Testis (tissue), 2 donors: ENCODE measurements at regions not wholly inside any gene's neighbourhood (a gene's known extent, or its start where the extent isn't known, plus 50 kb on each side); places are given as distances from the start of the nearest gene placed in this dataset.

Source experiments
- DNase-seq: peaks from one replicate; pipeline ENCODE4 v3.0.0-alpha.2; 2019
- H3K27ac ChIP-seq, 2 donors: fragments of 200-600 bp; sonication (generic); one replicate each; pipeline ENCODE4 v1.5.1; 2019
- H3K27me3 ChIP-seq: fragments of 200-600 bp; sonication (generic); one replicate; pipeline ENCODE4 v1.5.1; 2019
- H3K36me3 ChIP-seq: fragments of 200-600 bp; sonication (generic); one replicate; pipeline ENCODE4 v1.5.1; 2017; ENCODE audit warnings: low read depth; ENCODE audit errors: missing control alignments
- H3K4me1 ChIP-seq: fragments of 200-600 bp; sonication (generic); one replicate; pipeline ENCODE4 v1.5.1; 2019
- H3K4me3 ChIP-seq, 2 donors: fragments of 200-600 bp; sonication (generic); one replicate each; pipeline ENCODE4 v1.5.1; 2017 to 2019
- H3K9me3 ChIP-seq: fragments of 200-600 bp; sonication (generic); one replicate; pipeline ENCODE4 v1.5.1; 2017
- CTCF ChIP-seq, 3 experiments: fragments of 450-650 bp in 2 of 3; fragments of 200-600 bp in 1 of 3; sonication (generic) in 1 of 3; IDR thresholded peaks; one replicate each; pipeline ENCODE4 v1.5.1; 2016 to 2019; ENCODE audit warnings: antibody characterized with exemption in 3 of 3, mild to moderate bottlenecking in 2 of 3, moderate library complexity in 1 of 3
- POLR2A ChIP-seq: fragments of 450-650 bp; IDR thresholded peaks from one replicate; pipeline ENCODE4 v1.6.1; 2017; ENCODE audit warnings: antibody characterized with exemption, mild to moderate bottlenecking, moderate library complexity
- WGBS, 2 donors: methylation state at CpG; one replicate each; pipeline ENCODE4 v1.1.5; 2018; 5-methylcytosine and 5-hydroxymethylcytosine counted together
- intact Hi-C: fragments of 100-400 bp; cut with DNase I; formaldehyde crosslinking; loops from one replicate; pipeline ENCODE4 v1.15.1; 2023; ENCODE audit warnings: low total_unique reads

GRCh38 chr1:209483691-209484090 is 99.8 kb upstream of the CAMK1G start:
- 55 to 87% methylated on average over 4 of the region's 4 CpGs for WGBS, 2 donors

GRCh38 chr1:209484429-209484828 is 99.1 kb upstream of the CAMK1G start:
- no peak overlapping the region for H3K27ac ChIP-seq
- H3K27me3 ChIP-seq = no peaks in the 10 kb centered on the region
- DNase-seq = no peak
- no peaks in the 10 kb centered on the region for H3K36me3 ChIP-seq
- intact Hi-C loops = no loop called here
- TF ChIP-seq CTCF (IDR thresholded peaks at IDR 0.05) = no peak
- H3K9me3 ChIP-seq = no peaks in the 10 kb centered on the region
- H3K4me1 ChIP-seq = no peaks in the 10 kb centered on the region
- no peak overlapping the region for H3K4me3 ChIP-seq

More at GRCh38 chr1:209483691-209484090, 99.8 kb upstream of the CAMK1G start:
- H3K4me1 ChIP-seq = no peaks in the 10 kb centered on the region
- H3K9me3 ChIP-seq = no peaks in the 10 kb centered on the region
- TF ChIP-seq POLR2A (no peak), CTCF (IDR thresholded peaks at IDR 0.05) (no peak)
- intact Hi-C loops = no loop called here
- no peaks in the 10 kb centered on the region for H3K36me3 ChIP-seq
- no peak overlapping the region for H3K4me3 ChIP-seq
- H3K27me3 ChIP-seq = no peaks in the 10 kb centered on the region
- DNase-seq = no peak
- no peak overlapping the region for H3K27ac ChIP-seq

GRCh38 chr1:209485167-209485566 is 98.3 kb upstream of the CAMK1G start:
- intact Hi-C loops = no loop called here
- no peaks in the 10 kb centered on the region for H3K9me3 ChIP-seq
- no peaks in the 10 kb centered on the region for H3K4me1 ChIP-seq
- no peak overlapping the region for H3K27ac ChIP-seq
- no peak overlapping the region for H3K4me3 ChIP-seq
- no peaks in the 10 kb centered on the region for H3K27me3 ChIP-seq
- no peaks in the 10 kb centered on the region for H3K36me3 ChIP-seq
- WGBS, 2 donors = 77% methylated on average over 2 of the region's 2 CpGs
- TF ChIP-seq POLR2A (no peak), CTCF (IDR thresholded peaks at IDR 0.05) (no peak)
- peak; percentile 25 for DNase-seq

GRCh38 chr1:209485751-209486150 is 97.8 kb upstream of the CAMK1G start:
- H3K4me1 ChIP-seq = no peaks in the 10 kb centered on the region
- H3K9me3 ChIP-seq = no peaks in the 10 kb centered on the region
- H3K27me3 ChIP-seq = no peaks in the 10 kb centered on the region
- intact Hi-C loops = no loop called here
- H3K27ac ChIP-seq = no peak overlapping the region
- TF ChIP-seq POLR2A (no peak), CTCF (IDR thresholded peaks at IDR 0.05) (no peak)
- no peak for DNase-seq
- no peak overlapping the region for H3K4me3 ChIP-seq
- H3K36me3 ChIP-seq = no peaks in the 10 kb centered on the region
- 52 to 53% methylated on average over 3 of the region's 3 CpGs for WGBS, 2 donors

GRCh38 chr1:209486861-209487593 is 96.5 kb upstream of the CAMK1G start:
- H3K27me3 ChIP-seq = no peaks in the 10 kb centered on the region
- intact Hi-C loops = no loop called here
- H3K4me3 ChIP-seq = no peak overlapping the region
- H3K9me3 ChIP-seq = no peaks in the 10 kb centered on the region
- H3K36me3 ChIP-seq = no peaks in the 10 kb centered on the region
- WGBS, 2 donors = 87 to 100% methylated on average over 1 of the region's 1 CpG
- DNase-seq = no peak
- H3K27ac ChIP-seq = no peak overlapping the region
- no peaks in the 10 kb centered on the region for H3K4me1 ChIP-seq
- TF ChIP-seq POLR2A = no peak
- no peak for TF ChIP-seq CTCF (IDR thresholded peaks at IDR 0.05)
